Activated T-cell treated with anti-CD3 and anti-CD28 coated beads, Interleukin-2, amount 50 U/mL, for 24 hours (primary cell): ENCODE measurements at regions not wholly inside any gene's neighbourhood (a gene's known extent, or its start where the extent isn't known, plus 50 kb on each side); places are given as distances from the start of the nearest gene placed in this dataset.
"Not testable (repeated sequence)": the region's sequence is repeated elsewhere in the genome, so short reads cannot be mapped to it uniquely, and the experiment has no call there.

Source experiments
- DNase-seq: peaks from one replicate; pipeline ENCODE4 v3.0.0-alpha.2; 2020
- H3K27ac Mint-ChIP-seq: 2 replicates; pipeline ENCODE4 v1.8.0; 2020; ENCODE audit warnings: mild to moderate bottlenecking, mixed read lengths
- H3K27me3 Mint-ChIP-seq: 2 replicates; pipeline ENCODE4 v1.8.0; 2020; ENCODE audit warnings: mixed read lengths
- H3K36me3 Mint-ChIP-seq: 2 replicates; pipeline ENCODE4 v1.8.0; 2020; ENCODE audit warnings: low read depth, mixed read lengths
- H3K4me1 Mint-ChIP-seq: 2 replicates; pipeline ENCODE4 v1.8.0; 2020; ENCODE audit warnings: low read depth, mixed read lengths
- H3K4me3 Mint-ChIP-seq: 2 replicates; pipeline ENCODE4 v1.8.0; 2020; ENCODE audit warnings: mild to moderate bottlenecking, moderate library complexity, mixed read lengths
- H3K9me3 Mint-ChIP-seq: 2 replicates; pipeline ENCODE4 v1.8.0; 2020; ENCODE audit warnings: mixed read lengths

DNA sequence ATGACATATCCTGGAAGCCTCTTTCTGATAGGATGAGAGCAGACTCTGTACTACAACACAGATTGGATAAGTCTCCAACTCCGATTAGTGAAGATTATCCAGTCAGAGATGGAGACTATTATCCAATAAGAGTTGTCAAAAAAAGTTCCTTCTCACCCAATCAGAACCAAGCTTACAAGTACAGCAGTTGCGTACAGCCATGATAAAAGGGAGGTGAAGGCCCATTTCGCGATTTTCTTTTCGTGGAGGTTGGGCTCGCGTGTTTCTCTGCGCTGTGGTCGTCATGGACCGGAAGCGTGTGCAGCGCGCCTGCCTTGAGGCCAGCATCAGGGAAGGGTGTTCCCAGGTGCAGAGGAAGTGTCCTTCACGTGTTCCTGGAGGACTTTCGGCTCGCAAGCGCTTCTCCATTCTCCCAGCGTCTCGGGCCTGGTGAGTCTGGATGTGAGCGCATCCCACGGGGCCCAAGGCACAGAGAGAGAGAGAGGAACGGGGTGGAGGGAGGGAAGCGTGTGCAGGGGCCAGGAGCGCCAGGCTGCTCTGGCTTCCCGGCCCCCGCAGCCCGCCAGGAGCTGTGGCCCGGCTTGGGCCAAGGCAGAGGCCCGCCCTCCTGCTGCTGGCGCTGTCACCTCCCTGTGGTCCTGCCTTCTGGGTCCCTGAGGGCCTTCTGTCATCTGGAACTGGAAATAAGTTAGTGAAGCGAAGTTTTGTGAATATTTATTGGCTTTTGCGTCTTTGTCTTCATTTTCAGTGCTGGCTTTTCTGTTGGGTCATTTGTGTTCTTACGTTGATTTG lies 53.9 kb downstream of the CDRT15L2 start:
- not testable (repeated sequence) for H3K4me1 Mint-ChIP-seq, H3K4me3 Mint-ChIP-seq, H3K27me3 Mint-ChIP-seq

DNA sequence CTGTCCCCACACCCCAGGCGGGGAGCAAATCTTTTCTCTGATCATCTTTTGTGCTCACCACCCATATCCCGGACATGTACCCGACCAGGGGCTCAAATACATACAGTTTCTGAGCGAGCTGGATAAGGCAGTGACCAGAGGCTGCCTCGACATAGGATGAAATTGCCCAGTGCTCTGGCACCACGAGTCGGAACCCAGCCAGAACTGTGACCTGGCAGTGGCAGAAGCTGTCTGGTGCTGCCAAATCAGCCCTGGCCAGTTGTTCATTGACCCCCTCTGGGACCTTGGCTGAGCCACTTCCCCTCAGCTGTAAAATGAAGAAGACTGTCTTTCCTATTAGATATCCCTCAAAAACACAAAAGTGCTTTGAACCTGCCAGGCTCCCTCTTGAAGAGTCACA lies 60.6 kb downstream of the CDRT15L2 start:
- not testable (repeated sequence) for H3K27ac Mint-ChIP-seq, H3K9me3 Mint-ChIP-seq

More for the DNA sequence above, 53.9 kb downstream of the CDRT15L2 start:
- H3K27ac Mint-ChIP-seq, H3K9me3 Mint-ChIP-seq, DNase-seq, H3K36me3 Mint-ChIP-seq: not testable (repeated sequence)

DNA sequence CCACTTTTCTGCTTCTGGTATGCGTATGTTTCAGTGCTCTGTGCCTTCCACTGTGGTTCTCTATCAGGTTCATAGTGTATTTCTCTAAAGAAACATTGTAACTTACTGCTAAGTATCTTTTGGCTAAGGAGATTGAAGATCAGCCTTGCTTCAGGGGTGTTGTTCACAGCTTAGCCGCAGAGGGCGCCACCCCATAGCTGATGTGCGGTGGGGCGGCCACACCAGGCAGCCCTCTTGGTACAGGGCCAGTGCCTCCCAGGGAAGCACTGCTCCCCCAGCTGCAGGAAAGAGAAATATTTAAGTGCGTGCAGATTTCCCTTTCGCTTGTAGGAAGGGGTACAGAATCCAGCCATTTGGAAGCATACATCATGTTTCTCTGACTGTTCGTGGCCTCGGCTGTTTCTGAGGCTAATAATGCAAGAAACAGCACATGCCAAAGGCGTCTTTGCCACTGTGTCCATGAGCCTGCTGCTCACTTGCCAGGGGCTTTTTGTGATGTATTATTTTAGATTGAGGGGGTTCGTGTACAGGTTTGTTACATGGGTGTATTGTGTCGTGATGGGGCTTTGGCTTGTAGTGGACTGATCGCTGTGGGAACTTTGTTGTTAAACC lies 67.2 kb downstream of the CDRT15L2 start:
- H3K9me3 Mint-ChIP-seq: not testable (repeated sequence)

More for the DNA sequence above, 60.6 kb downstream of the CDRT15L2 start:
- H3K36me3 Mint-ChIP-seq, H3K4me3 Mint-ChIP-seq, H3K4me1 Mint-ChIP-seq, DNase-seq, H3K27me3 Mint-ChIP-seq: not testable (repeated sequence)

DNA sequence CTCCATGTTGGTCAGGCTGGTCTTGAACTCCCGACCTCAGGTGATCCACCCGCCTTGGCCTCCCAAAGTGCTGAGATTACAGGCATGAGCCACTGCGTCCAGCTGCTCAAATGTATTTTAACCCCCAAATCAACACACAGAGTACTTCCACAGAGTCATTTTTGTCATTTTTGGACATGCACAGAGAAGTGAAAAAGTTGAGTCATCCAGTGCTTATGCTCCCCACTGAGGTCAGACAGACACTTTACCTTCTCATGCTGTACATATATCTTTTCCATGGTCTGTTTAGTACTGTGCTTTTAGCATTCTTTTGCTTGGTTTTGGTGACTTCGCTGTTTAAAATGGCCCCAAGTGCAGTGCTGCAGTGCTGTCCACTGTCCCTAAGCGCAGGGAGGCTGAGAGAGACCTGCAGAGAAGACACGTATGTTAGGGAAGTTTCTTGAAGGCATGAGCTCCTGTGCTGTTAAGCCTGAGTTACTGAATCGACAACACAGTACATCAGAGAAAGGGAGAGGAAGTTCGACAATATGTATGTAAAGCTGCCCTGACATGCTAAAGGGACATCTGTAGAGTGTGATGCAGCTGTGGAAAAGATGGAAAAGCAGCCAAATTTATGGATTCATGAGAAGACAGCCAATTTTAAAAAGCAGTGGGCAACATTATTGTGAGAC lies 69.7 kb downstream of the CDRT15L2 start:
- not testable (repeated sequence) for H3K9me3 Mint-ChIP-seq, H3K4me3 Mint-ChIP-seq, H3K27ac Mint-ChIP-seq, DNase-seq, H3K36me3 Mint-ChIP-seq
- H3K4me1 Mint-ChIP-seq: peaks cover 15% of the 10 kb centered on the region
- H3K27me3 Mint-ChIP-seq: peaks cover 13% of the 10 kb centered on the region

More for the DNA sequence above, 67.2 kb downstream of the CDRT15L2 start:
- not testable (repeated sequence) for DNase-seq, H3K27ac Mint-ChIP-seq, H3K36me3 Mint-ChIP-seq, H3K4me3 Mint-ChIP-seq
- Mint-ChIP-seq H3K27me3 (peaks cover 13% of the 10 kb centered on the region), H3K4me1 (peaks cover 14% of the 10 kb centered on the region)

- not testable (repeated sequence) for H3K4me3 Mint-ChIP-seq, DNase-seq, H3K27me3 Mint-ChIP-seq, H3K9me3 Mint-ChIP-seq, H3K27ac Mint-ChIP-seq, H3K36me3 Mint-ChIP-seq
- H3K4me1 Mint-ChIP-seq: peaks cover 15% of the 10 kb centered on the region
Observed at GRCh38 chr17:20651022-20651421, 71.5 kb downstream of the CDRT15L2 start.

DNA sequence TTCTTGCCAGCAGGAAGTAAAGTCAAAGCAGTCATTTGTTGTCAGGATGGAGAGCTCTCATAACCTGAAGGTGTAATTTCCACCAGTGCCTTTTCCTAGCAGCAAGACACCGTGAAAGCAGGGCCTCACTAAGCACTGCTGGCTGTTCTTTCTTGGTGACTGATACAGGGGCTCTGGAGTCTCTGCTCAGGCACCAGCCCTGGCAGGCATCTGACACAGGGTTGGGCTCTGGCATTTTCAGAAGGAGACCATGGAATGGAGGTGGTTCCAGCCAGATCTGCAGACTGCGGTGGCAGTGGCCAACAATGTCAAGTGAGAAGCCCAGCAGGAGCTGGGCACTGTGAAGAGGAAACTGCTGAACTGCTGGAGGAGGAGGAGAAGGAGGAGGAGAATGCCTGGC lies 72.2 kb downstream of the CDRT15L2 start:
- H3K9me3 Mint-ChIP-seq, H3K27me3 Mint-ChIP-seq, DNase-seq, H3K36me3 Mint-ChIP-seq, H3K4me3 Mint-ChIP-seq: not testable (repeated sequence)
- Mint-ChIP-seq H3K27ac (peak overlapping the region; percentile 57), H3K4me1 (peaks cover 15% of the 10 kb centered on the region)

DNA sequence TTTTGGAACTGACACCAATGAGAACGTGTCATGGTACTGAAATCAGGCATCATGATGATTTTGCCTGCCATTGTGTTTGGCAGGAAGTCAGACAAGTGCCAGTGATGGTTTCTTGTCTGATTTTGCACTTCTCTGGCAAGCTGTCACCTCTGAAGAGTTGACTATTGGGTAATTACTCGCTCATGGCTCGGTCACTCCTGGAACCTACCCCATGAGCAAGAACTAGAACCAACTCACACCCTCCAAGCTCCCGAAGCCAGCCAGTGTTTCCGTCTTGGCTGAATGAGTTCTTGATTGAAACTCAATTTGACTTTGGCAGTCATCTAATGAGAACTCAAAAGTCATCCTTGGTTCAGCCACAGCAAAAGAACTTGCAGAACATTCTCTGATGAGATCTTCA lies 73.9 kb downstream of the CDRT15L2 start:
- Mint-ChIP-seq H3K27ac (peak overlapping the region; percentile 69), H3K4me1 (peaks cover 15% of the 10 kb centered on the region)
- not testable (repeated sequence) for H3K9me3 Mint-ChIP-seq, H3K4me3 Mint-ChIP-seq, H3K36me3 Mint-ChIP-seq, H3K27me3 Mint-ChIP-seq, DNase-seq

- not testable (repeated sequence) for H3K36me3 Mint-ChIP-seq, DNase-seq, H3K27me3 Mint-ChIP-seq, H3K9me3 Mint-ChIP-seq, H3K27ac Mint-ChIP-seq, H3K4me3 Mint-ChIP-seq
- peaks cover 13% of the 10 kb centered on the region for H3K4me1 Mint-ChIP-seq
Observed at GRCh38 chr17:20654114-20654513, 74.6 kb downstream of the CDRT15L2 start.

GRCh38 chr17:20654575-20654974 lies 75.1 kb downstream of the CDRT15L2 start:
- H3K27me3 Mint-ChIP-seq, H3K27ac Mint-ChIP-seq, H3K9me3 Mint-ChIP-seq, H3K4me1 Mint-ChIP-seq, DNase-seq, H3K4me3 Mint-ChIP-seq, H3K36me3 Mint-ChIP-seq: not testable (repeated sequence)

- DNase-seq, H3K9me3 Mint-ChIP-seq, H3K27me3 Mint-ChIP-seq, H3K27ac Mint-ChIP-seq, H3K4me1 Mint-ChIP-seq, H3K4me3 Mint-ChIP-seq, H3K36me3 Mint-ChIP-seq: not testable (repeated sequence)
Observed at GRCh38 chr17:20665103-20665955, 85.8 kb downstream of the CDRT15L2 start.

GRCh38 chr17:20666689-20667088 lies 87.2 kb downstream of the CDRT15L2 start:
- not testable (repeated sequence) for H3K9me3 Mint-ChIP-seq, H3K4me1 Mint-ChIP-seq, H3K36me3 Mint-ChIP-seq, H3K4me3 Mint-ChIP-seq, H3K27me3 Mint-ChIP-seq, H3K27ac Mint-ChIP-seq
- peak; percentile 35 for DNase-seq

DNA sequence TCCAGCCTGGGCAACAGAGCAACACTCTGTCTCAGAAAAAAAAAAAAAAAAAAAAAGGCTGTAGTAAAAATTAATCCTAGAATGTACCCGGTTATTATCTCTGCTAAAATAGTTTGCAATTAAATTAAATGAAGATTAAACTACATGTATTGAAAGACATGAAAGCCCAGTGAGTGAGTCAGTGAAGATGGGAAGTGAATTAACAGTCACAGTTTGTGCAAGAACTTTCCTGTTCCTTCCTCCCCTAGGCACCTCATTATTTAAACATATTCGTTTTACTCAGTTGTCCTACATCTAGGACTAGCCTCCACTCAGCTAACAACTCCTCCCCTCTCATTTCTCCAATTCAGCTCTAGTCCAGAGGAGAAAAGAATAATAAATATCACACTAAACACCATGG lies 88.2 kb downstream of the CDRT15L2 start:
- H3K4me3 Mint-ChIP-seq, H3K27me3 Mint-ChIP-seq, H3K9me3 Mint-ChIP-seq, DNase-seq, H3K27ac Mint-ChIP-seq, H3K36me3 Mint-ChIP-seq, H3K4me1 Mint-ChIP-seq: not testable (repeated sequence)

DNA sequence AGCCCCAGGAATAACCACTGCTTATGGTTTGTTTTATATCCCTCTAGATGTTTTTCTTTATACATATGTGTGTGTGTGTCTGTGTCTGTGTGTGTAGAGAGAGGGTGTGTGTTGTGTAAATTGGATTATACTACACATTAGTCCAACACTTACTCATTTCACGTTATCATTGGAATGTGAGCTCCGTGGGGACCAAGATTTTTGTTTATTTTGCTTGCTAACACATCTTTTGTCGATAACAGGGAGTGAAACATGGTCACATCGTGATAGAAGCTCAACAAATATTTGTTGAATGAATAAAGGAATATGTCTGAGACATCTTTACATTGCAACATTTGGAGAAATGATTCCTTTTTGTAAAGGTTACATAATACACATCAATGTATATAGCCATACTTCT lies 88.8 kb downstream of the CDRT15L2 start:
- not testable (repeated sequence) for H3K4me3 Mint-ChIP-seq

GRCh38 chr17:20668868-20669267 lies 89.3 kb downstream of the CDRT15L2 start:
- H3K36me3 Mint-ChIP-seq, H3K9me3 Mint-ChIP-seq, H3K27me3 Mint-ChIP-seq, H3K4me1 Mint-ChIP-seq, H3K4me3 Mint-ChIP-seq, H3K27ac Mint-ChIP-seq, DNase-seq: not testable (repeated sequence)

More for the DNA sequence above, 88.8 kb downstream of the CDRT15L2 start:
- DNase-seq, H3K36me3 Mint-ChIP-seq, H3K9me3 Mint-ChIP-seq, H3K4me1 Mint-ChIP-seq, H3K27ac Mint-ChIP-seq, H3K27me3 Mint-ChIP-seq: not testable (repeated sequence)
